ENCODE measurements at regions not wholly inside any gene's neighbourhood (a gene's known extent, or its start where the extent isn't known, plus 50 kb on each side); places are given as distances from the start of the nearest gene placed in this dataset.

DNA sequence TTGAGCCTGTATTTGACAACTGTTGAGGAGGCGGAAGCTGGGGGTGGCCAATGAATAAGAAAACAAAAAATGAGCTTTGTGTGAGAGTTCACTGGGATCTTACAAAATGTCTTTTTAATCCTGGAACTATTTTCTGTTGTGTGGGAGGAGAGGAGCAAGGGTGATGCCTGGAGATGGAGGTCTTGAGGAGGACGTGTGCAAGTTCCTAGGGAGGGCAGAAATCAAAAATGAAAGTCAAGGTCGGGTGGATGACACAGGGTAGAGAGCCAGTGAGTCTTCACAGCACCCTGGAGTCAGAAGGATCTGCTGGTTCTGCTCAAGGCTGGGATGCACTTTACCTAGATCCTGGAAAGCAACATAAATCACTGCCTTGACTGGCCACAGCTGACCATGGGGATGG is 180.3 kb upstream of the PKDCC start:
- Mint-ChIP-seq H3K27me3 (peaks cover 15% of the 10 kb centered on the region), H3K27ac (no peak overlapping the region), H3K4me1 (peaks cover 3% of the 10 kb centered on the region), H3K4me3 (no peak overlapping the region), H3K9me3 (no peaks in the 10 kb centered on the region), H3K36me3 (ENCODE audit: low read depth) (no peaks in the 10 kb centered on the region)
- no peak for DNase-seq
- ChIA-PET CTCF (interaction anchor here (1.2 to 2.3 kb wide), 6 partner anchors 11 to 223 kb away, joined by 3 to 11 read pairs (median 4); no protein-coding TSS in a partner anchor), POLR2A (no interaction called here)

- Mint-ChIP-seq H3K27ac (no peak overlapping the region), H3K9me3 (no peaks in the 10 kb centered on the region)
- POLR2A ChIA-PET = no interaction called here
Measured at GRCh38 chr2:41869542-41870264, 178.1 kb upstream of the PKDCC start.

GRCh38 chr2:41870265-41870585 is 177.6 kb upstream of the PKDCC start:
- POLR2A ChIA-PET = no interaction called here
- peaks cover 6% of the 10 kb centered on the region for H3K4me1 Mint-ChIP-seq
- no peaks in the 10 kb centered on the region for H3K9me3 Mint-ChIP-seq

More at GRCh38 chr2:41869542-41870264, 178.1 kb upstream of the PKDCC start:
- no peaks in the 10 kb centered on the region for H3K36me3 Mint-ChIP-seq (ENCODE audit: low read depth)
- DNase-seq = peak; percentile 65
- H3K27me3 Mint-ChIP-seq = peaks cover 11% of the 10 kb centered on the region
- no peak overlapping the region for H3K4me3 Mint-ChIP-seq
- peaks cover 6% of the 10 kb centered on the region for H3K4me1 Mint-ChIP-seq
- CTCF ChIA-PET = interaction anchor here (1.0 to 3.6 kb wide), 9 partner anchors 10 to 221 kb away, joined by 3 to 33 read pairs (median 7); no protein-coding TSS in a partner anchor

GRCh38 chr2:41871080-41871479 is 176.7 kb upstream of the PKDCC start:
- Mint-ChIP-seq H3K9me3 (no peaks in the 10 kb centered on the region), H3K36me3 (ENCODE audit: low read depth) (no peaks in the 10 kb centered on the region), H3K4me1 (peaks cover 6% of the 10 kb centered on the region), H3K27ac (no peak overlapping the region), H3K4me3 (no peak overlapping the region), H3K27me3 (peaks cover 6% of the 10 kb centered on the region)
- no peak for DNase-seq
- ChIA-PET POLR2A (no interaction called here), CTCF (interaction anchor here (0.7 to 3.6 kb wide), 5 partner anchors 8 to 792 kb away, joined by 3 to 33 read pairs (median 3); no protein-coding TSS in a partner anchor)

More at GRCh38 chr2:41870265-41870585, 177.6 kb upstream of the PKDCC start:
- no peak for DNase-seq
- Mint-ChIP-seq H3K27ac (no peak overlapping the region), H3K36me3 (ENCODE audit: low read depth) (no peaks in the 10 kb centered on the region), H3K4me3 (no peak overlapping the region), H3K27me3 (peaks cover 11% of the 10 kb centered on the region)
- CTCF ChIA-PET = interaction anchor here (1.0 to 3.6 kb wide), 9 partner anchors 9 to 220 kb away, joined by 3 to 33 read pairs (median 7); no protein-coding TSS in a partner anchor

GRCh38 chr2:41872646-41873045 is 175.2 kb upstream of the PKDCC start:
- H3K27ac Mint-ChIP-seq = no peak overlapping the region
- no peak overlapping the region for H3K4me3 Mint-ChIP-seq
- no peak for DNase-seq
- H3K27me3 Mint-ChIP-seq = peaks cover 2% of the 10 kb centered on the region
- ChIA-PET CTCF (interaction anchor here (3.6 kb wide), 1 partner anchor 214 kb away, joined by 33 read pairs; no protein-coding TSS in a partner anchor), POLR2A (no interaction called here)
- peaks cover 4% of the 10 kb centered on the region for H3K4me1 Mint-ChIP-seq
- no peaks in the 10 kb centered on the region for H3K36me3 Mint-ChIP-seq (ENCODE audit: low read depth)
- no peaks in the 10 kb centered on the region for H3K9me3 Mint-ChIP-seq

GRCh38 chr2:41873102-41874031 is 174.5 kb upstream of the PKDCC start:
- no peak overlapping the region for H3K27ac Mint-ChIP-seq
- no peak for DNase-seq
- ChIA-PET CTCF (interaction anchor here (0.8 to 2.6 kb wide), 2 partner anchors 19 to 213 kb away, joined by 3 to 8 read pairs; no protein-coding TSS in a partner anchor), POLR2A (no interaction called here)
- peaks cover 3% of the 10 kb centered on the region for H3K4me1 Mint-ChIP-seq
- no peak overlapping the region for H3K4me3 Mint-ChIP-seq
- peaks cover 2% of the 10 kb centered on the region for H3K27me3 Mint-ChIP-seq
- H3K36me3 Mint-ChIP-seq (ENCODE audit: low read depth) = no peaks in the 10 kb centered on the region
- no peaks in the 10 kb centered on the region for H3K9me3 Mint-ChIP-seq

DNA sequence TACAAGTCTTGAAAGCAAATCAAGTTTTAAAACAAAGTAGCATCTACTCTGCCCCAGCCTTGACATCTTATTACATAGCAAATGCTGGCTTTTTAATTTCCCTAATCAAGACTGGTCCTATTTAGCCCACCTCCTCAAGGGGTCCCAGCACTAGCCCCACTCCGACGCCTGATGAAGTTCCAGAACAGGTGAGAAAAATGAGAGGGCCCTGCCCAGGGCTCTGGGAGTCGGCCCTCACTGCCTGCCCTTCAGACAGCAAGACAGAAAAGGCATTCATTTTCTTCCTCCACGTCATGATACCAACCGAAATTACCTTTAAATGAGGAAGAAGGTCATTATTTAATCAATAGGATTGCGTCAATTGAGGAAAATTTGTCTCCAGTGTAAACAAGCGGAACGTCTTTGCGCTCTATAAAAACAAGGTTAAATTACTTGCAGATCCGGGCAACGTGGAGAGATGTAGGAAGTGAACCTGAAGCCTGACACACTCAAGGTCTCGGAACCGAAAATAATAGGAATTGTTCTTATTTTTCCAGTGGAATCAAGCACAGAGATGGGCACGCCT is 170.6 kb upstream of the PKDCC start:
- H3K9me3 Mint-ChIP-seq = no peaks in the 10 kb centered on the region
- H3K27me3 Mint-ChIP-seq = peaks cover 12% of the 10 kb centered on the region
- no peak overlapping the region for H3K4me3 Mint-ChIP-seq
- no peak for DNase-seq
- no peaks in the 10 kb centered on the region for H3K36me3 Mint-ChIP-seq (ENCODE audit: low read depth)
- no peak overlapping the region for H3K27ac Mint-ChIP-seq
- H3K4me1 Mint-ChIP-seq = peaks cover 3% of the 10 kb centered on the region
- ChIA-PET POLR2A (interaction anchor here (0.6 kb wide), 1 partner anchor 27 kb away, joined by 3 read pairs; no protein-coding TSS in a partner anchor), CTCF (no interaction called here)

GRCh38 chr2:41878056-41878455 is 169.8 kb upstream of the PKDCC start:
- no peaks in the 10 kb centered on the region for H3K9me3 Mint-ChIP-seq
- H3K4me3 Mint-ChIP-seq = no peak overlapping the region
- H3K4me1 Mint-ChIP-seq = no peaks in the 10 kb centered on the region
- POLR2A ChIA-PET = no interaction called here
- no peaks in the 10 kb centered on the region for H3K36me3 Mint-ChIP-seq (ENCODE audit: low read depth)
- H3K27me3 Mint-ChIP-seq = peaks cover 12% of the 10 kb centered on the region
- H3K27ac Mint-ChIP-seq = no peak overlapping the region
- no peak for DNase-seq
- CTCF ChIA-PET = interaction anchor here (1.3 to 3.3 kb wide), 2 partner anchors 8 to 166 kb away, joined by 4 to 19 read pairs; no protein-coding TSS in a partner anchor

- H3K27ac Mint-ChIP-seq = no peak overlapping the region
- ChIA-PET CTCF (interaction anchor here (1.3 to 3.3 kb wide), 2 partner anchors 9 to 166 kb away, joined by 4 to 19 read pairs; no protein-coding TSS in a partner anchor), POLR2A (no interaction called here)
- no peak for DNase-seq
- H3K4me3 Mint-ChIP-seq = no peak overlapping the region
- H3K9me3 Mint-ChIP-seq = no peaks in the 10 kb centered on the region
- H3K27me3 Mint-ChIP-seq = peaks cover 10% of the 10 kb centered on the region
- no peaks in the 10 kb centered on the region for H3K36me3 Mint-ChIP-seq (ENCODE audit: low read depth)
- H3K4me1 Mint-ChIP-seq = no peaks in the 10 kb centered on the region
Measured at GRCh38 chr2:41878716-41879234, 169.0 kb upstream of the PKDCC start.

GRCh38 chr2:41879235-41879916 is 168.4 kb upstream of the PKDCC start:
- DNase-seq = no peak
- H3K4me1 Mint-ChIP-seq = no peaks in the 10 kb centered on the region
- CTCF ChIA-PET = interaction anchor here (1.4 to 3.3 kb wide), 2 partner anchors 9 to 16 kb away, joined by 3 to 19 read pairs; no protein-coding TSS in a partner anchor
- H3K27ac Mint-ChIP-seq = no peak overlapping the region
- H3K36me3 Mint-ChIP-seq (ENCODE audit: low read depth) = no peaks in the 10 kb centered on the region
- H3K27me3 Mint-ChIP-seq = peaks cover 11% of the 10 kb centered on the region
- no peak overlapping the region for H3K4me3 Mint-ChIP-seq
- no peaks in the 10 kb centered on the region for H3K9me3 Mint-ChIP-seq
- POLR2A ChIA-PET = no interaction called here

DNA sequence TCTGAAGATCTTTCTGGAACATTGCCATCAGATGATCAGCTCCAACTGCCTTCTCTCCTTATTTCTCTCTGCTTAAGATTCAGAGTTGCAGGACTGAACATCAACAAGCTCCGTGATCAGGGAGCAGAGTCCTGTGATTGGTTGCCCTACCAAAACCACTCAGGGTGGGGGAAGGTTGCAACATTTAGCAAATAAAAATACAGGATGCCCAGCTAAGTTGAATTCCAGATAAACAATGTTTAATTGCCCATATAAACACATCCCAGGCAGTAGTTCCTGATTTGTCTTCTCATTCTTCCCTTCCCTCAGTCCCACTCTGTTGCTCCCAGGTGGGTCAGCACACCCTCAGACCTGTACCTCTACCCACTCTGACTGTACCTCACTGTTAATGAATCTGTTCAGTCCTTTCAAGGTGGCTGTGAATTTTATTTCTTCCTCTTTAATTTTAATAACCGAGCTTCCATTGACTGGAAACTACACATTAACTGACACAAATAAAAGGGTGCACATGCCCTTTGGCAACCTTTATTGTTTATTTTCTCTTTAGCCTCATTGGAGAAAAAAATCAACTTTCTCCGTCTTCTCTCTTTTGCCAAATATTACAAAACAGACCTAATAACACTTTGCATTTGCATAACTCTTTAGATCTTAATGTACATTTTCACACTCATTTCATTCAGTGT is 167.1 kb upstream of the PKDCC start:
- Mint-ChIP-seq H3K4me3 (no peak overlapping the region), H3K4me1 (no peaks in the 10 kb centered on the region), H3K36me3 (ENCODE audit: low read depth) (no peaks in the 10 kb centered on the region), H3K9me3 (no peaks in the 10 kb centered on the region), H3K27ac (no peak overlapping the region), H3K27me3 (peaks cover 12% of the 10 kb centered on the region)
- DNase-seq = no peak
- ChIA-PET CTCF (interaction anchor here (0.7 to 3.3 kb wide), 3 partner anchors 11 to 39 kb away, joined by 3 to 19 read pairs (median 3); no protein-coding TSS in a partner anchor), POLR2A (no interaction called here)
